HG03280 (cell line): ENCODE measurements at regions not wholly inside any gene's neighbourhood (a gene's known extent, or its start where the extent isn't known, plus 50 kb on each side); places are given as distances from the start of the nearest gene placed in this dataset.
A peak's percentile ranks its signal among the peaks of the same experiment; 100 is the strongest.
"Not testable (repeated sequence)": the region's sequence is repeated elsewhere in the genome, so short reads cannot be mapped to it uniquely, and the experiment has no call there.

ENCODE experiments used
- ATAC-seq: cut with Tn5 transposase; IDR thresholded peaks from one replicate; pipeline ENCODE4 v1.9.1; 2021; ENCODE audit warnings: mild to moderate bottlenecking, moderate library complexity; ENCODE audit not compliant: unreplicated experiment

DNA sequence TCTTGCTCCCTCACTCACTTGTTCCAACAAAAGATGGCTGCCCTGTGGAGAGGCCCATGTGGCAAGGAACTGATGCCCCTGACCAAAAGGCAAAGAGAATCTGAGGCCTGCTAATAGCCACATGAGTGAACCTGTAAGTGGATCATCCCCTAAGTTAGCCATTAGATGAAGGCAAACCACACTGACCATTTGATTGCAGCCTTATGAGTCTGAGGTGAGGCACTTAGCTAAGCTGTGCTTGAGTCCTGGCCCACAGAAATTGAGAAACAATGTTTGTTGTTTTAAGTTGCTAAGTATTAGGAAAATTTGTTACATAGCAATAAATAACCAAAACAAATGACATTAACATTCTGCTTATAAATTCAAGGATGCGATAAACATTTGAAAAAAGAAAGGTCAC, 100.1 kb upstream of the BET1 start:
- ATAC-seq, result no peak

DNA sequence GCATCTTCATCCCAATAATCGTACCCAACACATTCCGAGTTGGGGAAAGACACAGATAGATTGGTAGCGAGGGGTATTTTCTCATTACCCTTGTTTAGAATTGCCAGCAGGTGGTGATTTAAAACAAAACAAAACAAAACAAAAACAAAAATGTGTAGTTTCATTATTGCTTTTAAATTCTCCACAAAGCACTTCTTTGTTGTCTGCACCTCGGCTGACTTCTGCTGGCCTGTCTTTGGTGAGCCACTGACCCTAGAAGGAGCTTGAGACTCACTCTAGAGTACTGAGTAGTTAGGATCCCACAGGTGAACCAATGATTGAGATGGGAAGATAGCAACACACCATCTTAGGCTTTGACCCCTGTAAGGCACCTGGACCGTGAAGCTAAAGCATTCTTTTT, 105.4 kb upstream of the BET1 start:
- no peak for ATAC-seq

GRCh38 chr7:94111009-94111408, 106.9 kb upstream of the BET1 start:
- peak; percentile 59 for ATAC-seq

DNA sequence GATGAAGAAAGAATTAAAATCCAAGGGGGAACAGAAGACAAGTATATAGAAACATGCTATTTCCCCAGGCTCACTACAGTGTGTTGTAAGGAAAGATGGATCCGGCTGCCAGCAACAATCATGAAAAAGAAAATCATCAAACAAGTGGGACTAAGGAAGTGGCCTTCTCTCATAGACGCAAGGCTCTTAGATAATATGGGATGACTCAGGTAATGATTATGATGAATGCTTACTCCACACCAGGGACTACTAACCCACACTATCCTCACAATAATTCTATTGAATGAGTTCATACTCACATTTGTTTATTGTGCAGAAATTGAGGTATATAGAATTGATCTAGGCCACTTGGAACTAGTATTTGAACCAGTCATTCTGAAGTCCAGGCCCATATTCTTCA, 111.2 kb upstream of the BET1 start:
- ATAC-seq, result no peak

DNA sequence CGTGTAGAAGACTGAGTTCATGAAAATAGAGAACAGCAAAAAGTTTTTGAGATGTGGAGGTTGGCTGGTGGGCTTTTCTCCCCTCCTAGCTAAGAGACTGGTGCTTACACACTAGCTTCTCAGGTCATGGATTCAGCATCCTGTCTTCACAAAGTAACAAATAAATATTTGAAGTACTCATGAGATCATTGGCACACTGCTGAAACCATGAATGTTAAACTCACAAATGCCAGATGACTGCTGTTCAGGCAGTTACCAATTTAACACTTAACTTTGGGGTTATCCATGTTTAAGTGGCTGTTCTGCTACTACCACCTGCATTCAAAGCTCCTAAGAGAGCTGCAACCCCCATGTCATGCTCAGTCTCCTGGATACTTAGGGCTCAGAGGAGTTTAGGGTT, 119.0 kb upstream of the BET1 start:
- ATAC-seq, result no peak

GRCh38 chr7:94127026-94127425, 122.9 kb upstream of the BET1 start:
- ATAC-seq, result no peak

DNA sequence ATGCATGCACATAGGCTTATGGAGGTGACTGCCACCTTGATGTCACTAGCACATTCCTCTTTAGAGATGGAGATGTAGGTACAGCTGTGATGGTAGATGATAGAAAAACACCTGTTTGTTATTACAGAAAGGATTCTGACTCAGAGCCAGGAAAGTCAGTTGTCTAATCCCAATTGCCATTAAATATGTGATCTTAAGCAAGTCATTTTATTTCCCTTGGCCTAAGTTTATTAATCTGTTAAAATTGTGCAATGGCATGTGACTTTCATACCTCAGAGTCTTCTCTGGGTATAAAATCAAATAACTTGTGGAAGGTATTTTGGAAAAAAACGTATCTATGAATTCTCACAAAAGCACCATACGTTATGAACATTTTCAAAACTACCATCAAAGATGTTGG, 123.9 kb upstream of the BET1 start:
- ATAC-seq, result no peak

DNA sequence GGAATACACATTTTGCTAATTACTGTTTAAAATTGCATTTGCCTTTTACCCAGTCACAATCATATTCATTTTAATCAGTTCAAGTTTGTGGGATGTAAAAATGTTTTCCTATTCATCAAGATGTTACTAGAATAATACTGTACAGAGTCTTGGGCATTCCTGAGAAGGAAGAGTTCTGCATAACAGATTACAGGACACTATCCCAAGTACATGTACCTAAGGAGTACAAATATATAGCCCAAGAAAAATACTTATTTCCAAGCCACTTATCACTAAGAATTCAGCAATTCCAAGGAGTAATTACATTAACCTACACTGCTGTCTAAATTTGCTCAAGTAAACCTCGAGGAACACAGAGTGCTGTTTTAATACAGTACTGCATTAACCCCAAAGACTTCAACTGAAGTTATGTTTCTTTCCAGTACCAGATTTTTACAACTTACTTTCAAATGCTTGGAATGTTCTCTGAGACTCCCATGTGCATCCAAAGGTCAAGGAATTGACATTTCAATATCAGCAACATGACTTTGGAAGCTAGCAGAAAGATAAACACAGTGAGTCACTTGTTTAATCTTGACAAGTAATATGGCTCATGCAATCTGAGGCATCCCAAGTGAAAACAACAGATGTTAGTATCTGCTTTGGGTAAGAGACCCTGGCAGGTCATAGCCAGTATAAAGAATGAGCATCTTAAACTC, 125.4 kb upstream of the BET1 start:
- ATAC-seq, result no peak

DNA sequence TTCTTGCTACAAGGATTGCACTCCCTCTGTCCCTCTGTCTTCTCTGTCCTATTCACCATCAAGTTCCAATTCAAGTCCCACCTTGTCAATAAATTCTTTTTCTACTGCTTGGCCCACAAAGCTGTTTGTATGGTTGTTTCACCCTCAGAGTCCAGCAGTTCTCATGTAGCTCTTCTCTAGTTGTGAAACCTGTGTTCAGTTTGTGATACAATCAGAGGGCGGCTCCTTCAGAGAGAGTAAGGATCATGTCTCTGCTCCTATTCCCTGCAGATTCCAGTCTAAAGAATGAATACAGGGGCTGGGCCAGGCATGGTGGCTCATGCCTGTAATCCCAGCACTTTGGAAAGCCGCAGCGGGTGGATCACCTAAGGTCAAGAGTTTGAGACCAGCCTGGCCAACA, 126.6 kb upstream of the BET1 start:
- no peak for ATAC-seq

DNA sequence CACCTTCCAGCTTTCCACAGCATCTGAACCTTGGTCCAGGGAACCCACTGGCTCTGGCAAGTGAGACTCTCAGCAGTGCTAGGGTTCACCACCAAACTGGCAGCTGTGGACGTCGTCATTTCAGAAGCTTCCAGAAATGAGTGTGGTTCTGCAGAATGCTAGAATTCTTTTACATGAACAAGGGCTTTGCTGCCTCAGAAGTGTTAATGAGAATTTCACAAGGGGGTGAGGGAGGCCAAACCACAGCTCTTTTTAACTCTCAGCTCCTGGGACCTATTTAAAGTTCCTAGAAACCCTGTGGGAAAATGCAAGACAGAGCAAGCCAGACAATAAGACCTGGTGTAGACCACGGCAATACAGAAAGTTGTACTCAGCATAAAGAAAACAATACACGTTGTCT, 129.3 kb upstream of the BET1 start:
- ATAC-seq, result no peak

DNA sequence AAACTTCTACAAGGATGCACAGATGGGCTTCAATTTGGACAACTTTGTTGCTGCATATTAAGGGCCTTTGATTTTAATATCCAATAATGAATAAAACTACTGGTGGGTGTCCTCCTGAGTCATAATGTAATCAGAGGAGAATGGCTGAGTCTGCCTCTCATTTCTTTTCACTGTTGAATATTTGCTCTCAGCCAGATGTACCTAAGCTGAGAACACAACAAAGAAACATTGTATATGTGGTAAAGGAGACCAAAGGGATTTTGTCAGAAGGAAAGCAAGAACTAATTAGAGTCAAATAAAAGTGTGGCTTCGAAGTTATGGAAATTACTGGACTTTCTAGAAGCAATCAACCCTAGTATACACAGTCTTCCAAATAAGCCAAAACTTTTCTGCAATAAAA, 131.0 kb upstream of the BET1 start:
- no peak for ATAC-seq

GRCh38 chr7:94142281-94142680, 138.1 kb upstream of the BET1 start:
- no peak for ATAC-seq

- ATAC-seq, result no peak
These were observed 141.4 kb upstream of the BET1 start for GRCh38 chr7:94145602-94146001.

DNA sequence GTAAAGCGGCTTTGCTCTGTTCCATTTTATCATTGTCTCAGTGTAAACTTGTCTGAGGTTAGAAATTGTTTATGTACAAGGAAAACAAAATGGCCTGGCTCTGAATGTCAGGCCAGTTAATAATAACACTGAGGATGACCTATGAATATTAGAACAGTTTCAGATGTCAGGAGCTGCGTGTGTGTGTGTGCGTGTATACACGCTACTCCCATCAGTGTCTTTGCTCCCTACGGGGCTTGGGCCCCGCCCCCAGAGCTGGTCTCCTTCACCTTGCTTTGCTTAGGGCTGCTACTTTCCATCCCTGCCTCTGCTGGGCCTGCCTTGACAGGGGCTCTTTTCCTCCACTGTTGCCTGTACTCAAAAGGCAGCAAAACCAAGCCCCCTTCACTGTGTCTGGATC, 142.3 kb upstream of the BET1 start:
- ATAC-seq, result no peak

GRCh38 chr7:94149789-94150545, 145.8 kb upstream of the BET1 start:
- no peak for ATAC-seq

DNA sequence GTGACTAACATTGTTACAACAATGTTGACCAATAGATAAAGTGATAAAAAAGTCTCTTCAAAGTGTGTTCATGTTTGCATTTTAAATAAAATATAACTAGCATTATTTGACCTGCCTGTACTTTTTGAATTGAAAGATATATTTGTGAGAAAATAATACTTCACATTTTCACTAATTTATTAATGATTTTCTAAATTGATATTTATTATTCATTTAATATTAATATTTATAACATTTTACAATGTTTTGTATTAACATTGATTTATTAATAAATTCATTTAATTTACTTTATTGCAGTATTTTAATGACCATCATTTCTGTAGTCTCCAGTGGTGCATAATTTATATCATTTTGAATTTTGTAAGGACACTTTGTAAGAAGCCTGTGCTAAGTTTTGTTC, 150.0 kb upstream of the BET1 start:
- no peak for ATAC-seq

DNA sequence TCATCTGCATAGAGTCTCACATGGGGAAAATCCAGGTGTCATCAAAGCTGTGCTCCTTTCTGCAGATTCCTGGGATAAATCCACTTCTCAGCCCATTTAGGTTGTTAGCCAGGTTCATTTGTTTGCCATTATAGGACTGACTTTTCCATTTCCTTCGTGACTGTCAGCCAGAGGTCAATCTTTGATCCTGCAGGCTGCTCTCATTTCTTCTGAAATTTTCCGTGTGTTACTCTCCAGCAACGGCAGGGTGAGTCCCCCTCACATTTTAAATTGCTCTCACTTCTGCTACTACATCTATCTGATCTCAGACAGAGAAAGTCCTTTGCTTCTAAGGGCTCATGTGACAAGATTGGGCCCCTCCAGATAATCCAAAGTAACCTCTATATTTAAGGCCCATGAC, 150.7 kb upstream of the BET1 start:
- ATAC-seq, result no peak

GRCh38 chr7:94157659-94158306, 153.6 kb upstream of the BET1 start:
- not testable (repeated sequence) for ATAC-seq

- ATAC-seq, result peak; percentile 100
These were observed 156.7 kb upstream of the BET1 start for GRCh38 chr7:94160719-94161435.

DNA sequence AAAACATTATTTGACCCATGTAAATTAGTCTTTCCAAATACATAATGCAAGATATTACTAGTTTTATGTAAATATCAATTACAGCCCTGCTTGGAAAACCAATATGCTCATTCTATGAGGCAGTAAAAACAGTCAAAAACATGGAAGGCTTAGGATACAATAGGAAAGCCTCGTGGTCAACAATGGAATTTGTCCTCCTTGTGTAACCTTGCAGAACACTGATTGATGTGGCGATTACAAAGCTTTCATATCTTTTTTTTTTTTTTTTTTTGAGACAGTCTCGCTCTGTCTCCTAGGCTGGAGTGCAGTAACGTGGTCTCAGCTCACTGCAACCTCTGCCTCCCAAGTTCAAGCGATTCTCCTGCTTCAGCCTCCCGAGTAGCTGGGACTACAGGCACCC, 157.3 kb upstream of the BET1 start:
- no peak for ATAC-seq

- no peak for ATAC-seq
These were observed 165.5 kb upstream of the BET1 start for GRCh38 chr7:94169682-94170081.

GRCh38 chr7:94170836-94171235, 166.7 kb upstream of the BET1 start:
- peak; percentile 74 for ATAC-seq
